B cell (primary cell): ENCODE measurements at regions not wholly inside any gene's neighbourhood (a gene's known extent, or its start where the extent isn't known, plus 50 kb on each side); places are given as distances from the start of the nearest gene placed in this dataset.

ENCODE experiments used
- ATAC-seq: fragments of 200-7000 bp; cut with Tn5 transposase; one replicate; pipeline ENCODE4 v1.10.0; 2021; ENCODE audit warnings: low read depth, mild to moderate bottlenecking, moderate number of reproducible peaks, moderate library complexity
- CTCF ChIA-PET: fragments of 350-600 bp; sonication (Branson Sonifier 250); formaldehyde crosslinking; loops from one replicate; lab custom pipeline; 2021; ENCODE audit warnings: antibody characterized with exemption, inconsistent platforms; lab: Charles Lee
- POLR2A ChIA-PET: fragments of 350-600 bp; sonication (Branson Sonifier 250); formaldehyde crosslinking; loops from one replicate; lab custom pipeline; 2021; ENCODE audit warnings: antibody characterized with exemption; lab: Charles Lee
- DNase-seq: peaks from one replicate; pipeline ENCODE4 v3.0.0; 2013
- H2AFZ ChIP-seq: 2 replicates; pipeline ENCODE4 v1.6.1; 2012; ENCODE audit warnings: mild to moderate bottlenecking, low read depth, low read length; ENCODE audit not compliant: insufficient read depth, poor library complexity, severe bottlenecking
- H3K27ac ChIP-seq, 2 donors: 1 replicate in 1 of 2; 2 replicates in 1 of 2; pipeline ENCODE4 v1.5.1; 2012 to 2013; ENCODE audit warnings: low read length in 2 of 2, mild to moderate bottlenecking in 2 of 2, moderate library complexity in 1 of 2
- H3K27me3 ChIP-seq, 4 experiments: fragments of 200-600 bp in 1 of 4; sonication (generic) in 1 of 4; replicated peaks in 1 of 4; 1 replicate in 2 of 4; 2 replicates in 2 of 4; pipeline versions ENCODE4 v1.6.1 to v1.7.0; 2013 to 2016; ENCODE audit warnings: low read length in 3 of 4, mild to moderate bottlenecking in 2 of 4, mixed read lengths in 1 of 4, moderate library complexity in 1 of 4; ENCODE audit not compliant: insufficient read depth in 4 of 4, control insufficient read depth in 3 of 4; ENCODE audit errors: control extremely low read depth in 1 of 4
- H3K36me3 ChIP-seq, 2 experiments: replicated peaks in 1 of 2; 1 replicate in 1 of 2; 2 replicates in 1 of 2; pipeline versions ENCODE4 v1.6.1 to v1.7.1; 2013; ENCODE audit warnings: low read length in 1 of 2; ENCODE audit not compliant: insufficient read depth in 2 of 2, control insufficient read depth in 1 of 2; ENCODE audit errors: control extremely low read depth in 1 of 2, extremely low read depth in 1 of 2
- H3K4me1 ChIP-seq, 2 donors: fragments of 200-600 bp in 1 of 2; sonication (generic) in 1 of 2; 1 replicate in 1 of 2; 2 replicates in 1 of 2; pipeline versions ENCODE4 v1.5.1 to v1.6.1; 2013 to 2017; ENCODE audit warnings: low read length in 2 of 2; ENCODE audit not compliant: control insufficient read depth in 2 of 2, insufficient read depth in 2 of 2
- H3K4me2 ChIP-seq: replicated peaks from 2 replicates; pipeline ENCODE3; 2012; ENCODE audit warnings: mild to moderate bottlenecking, low read depth, low read length; ENCODE audit not compliant: poor library complexity, severe bottlenecking
- H3K4me3 ChIP-seq, 5 experiments: fragments of 200-600 bp in 1 of 5; sonication (generic) in 1 of 5; 1 replicate in 3 of 5; 2 replicates in 2 of 5; pipeline versions ENCODE4 v1.5.1 to v1.7.0; 2011 to 2016; ENCODE audit warnings: low read length in 4 of 5, mild to moderate bottlenecking in 4 of 5, low read depth in 2 of 5, control low read depth in 1 of 5, moderate library complexity in 1 of 5; ENCODE audit not compliant: insufficient read depth in 1 of 5; ENCODE audit errors: control extremely low read depth in 1 of 5, extremely low read depth in 1 of 5
- H3K79me2 ChIP-seq: fragments of 200-600 bp; sonication (generic); one replicate; pipeline ENCODE4 v1.6.0; 2016; ENCODE audit warnings: low read length; ENCODE audit not compliant: control insufficient read depth, insufficient read depth
- H3K9ac ChIP-seq: fragments of 200-600 bp; sonication (generic); 2 replicates; pipeline ENCODE4 v1.6.1; 2017; ENCODE audit warnings: mild to moderate bottlenecking, low read length, moderate library complexity
- H3K9me3 ChIP-seq, 3 donors: one replicate each; pipeline versions ENCODE4 v1.6.1 to v1.7.1; 2013; ENCODE audit warnings: low read length in 2 of 3; ENCODE audit not compliant: control insufficient read depth in 2 of 3, insufficient read depth in 1 of 3; ENCODE audit errors: control extremely low read depth in 1 of 3
- H4K20me1 ChIP-seq: 2 replicates; pipeline ENCODE4 v1.6.0; 2012; ENCODE audit warnings: mild to moderate bottlenecking, low read length; ENCODE audit not compliant: insufficient read depth, control insufficient read depth, poor library complexity, severe bottlenecking
- H3K27ac Mint-ChIP-seq: one replicate; pipeline ENCODE4 v1.8.0; 2021; ENCODE audit warnings: mixed read lengths
- H3K27me3 Mint-ChIP-seq: one replicate; pipeline ENCODE4 v1.8.0; 2021; ENCODE audit warnings: mixed read lengths
- H3K4me1 Mint-ChIP-seq: one replicate; pipeline ENCODE4 v1.8.0; 2021; ENCODE audit warnings: mixed read lengths
- H3K4me3 Mint-ChIP-seq: one replicate; pipeline ENCODE4 v1.8.0; 2021; ENCODE audit warnings: mixed read lengths
- H3K9me3 Mint-ChIP-seq: one replicate; pipeline ENCODE4 v1.8.0; 2022; ENCODE audit warnings: mixed read lengths; ENCODE audit not compliant: insufficient read depth
- CTCF ChIP-seq: fragments of 200-600 bp; IDR thresholded peaks from one replicate; pipeline ENCODE4 v1.8.0; 2022; ENCODE audit warnings: antibody characterized with exemption, mild to moderate bottlenecking
- EZH2 ChIP-seq: IDR thresholded peaks from 2 replicates; pipeline ENCODE4 v1.6.1; 2012; ENCODE audit warnings: borderline replicate concordance, low read depth, mild to moderate bottlenecking, moderate library complexity, low read length; ENCODE audit not compliant: insufficient read depth, poor library complexity, severe bottlenecking
- WGBS: methylation state at CpG from one replicate; pipeline ENCODE4 v1.1.5; 2013; ENCODE audit warnings: missing lambda C conversion rate; ENCODE audit not compliant: insufficient coverage; 5-methylcytosine and 5-hydroxymethylcytosine counted together
- intact Hi-C: fragments of 100-400 bp; cut with micrococcal nuclease; formaldehyde crosslinking; loops from one replicate; pipeline ENCODE4 v1.10.0; 2022

GRCh38 chr4:188414441-188414840 is 275.2 kb downstream of the TRIML1 start:
- Histone ChIP-seq H3K9me3 (peaks cover 0 to 10% (median 0%) of the 10 kb centered on the region in 3 donors), H4K20me1 (no peaks in the 10 kb centered on the region), H3K4me3 (no peak overlapping the region), H3K27me3 (no peaks in the 10 kb centered on the region), H3K36me3 (no peaks in the 10 kb centered on the region), H3K9ac (no peak overlapping the region), H3K27ac (no peak overlapping the region), H2AFZ (no peak overlapping the region), H3K4me2 (no peak overlapping the region), H3K79me2 (no peaks in the 10 kb centered on the region), H3K4me1 (no peaks in the 10 kb centered on the region)
- WGBS = 97% methylated on average over 8 of the region's 10 CpGs
- TF ChIP-seq CTCF (no peak), EZH2 (no peak)
- ChIA-PET CTCF (no interaction called here), POLR2A (no interaction called here)
- no peak overlapping the region for H3K27ac Mint-ChIP-seq
- peaks cover 6% of the 10 kb centered on the region for H3K9me3 Mint-ChIP-seq
- H3K4me3 Mint-ChIP-seq = no peak overlapping the region
- ATAC-seq (no peak), DNase-seq (no peak)
- H3K27me3 Mint-ChIP-seq = no peaks in the 10 kb centered on the region
- intact Hi-C loops = no loop called here
- no peaks in the 10 kb centered on the region for H3K4me1 Mint-ChIP-seq

GRCh38 chr4:188417181-188417580 is 277.9 kb downstream of the TRIML1 start:
- no peak overlapping the region for H2AFZ ChIP-seq
- ChIA-PET POLR2A (no interaction called here), CTCF (no interaction called here)
- H3K79me2 ChIP-seq = no peaks in the 10 kb centered on the region
- no peaks in the 10 kb centered on the region for H3K27me3 ChIP-seq
- H3K9ac ChIP-seq = no peak overlapping the region
- H3K27me3 Mint-ChIP-seq = no peaks in the 10 kb centered on the region
- no peak overlapping the region for H3K4me2 ChIP-seq
- ATAC-seq (no peak), DNase-seq (no peak)
- peaks cover 6% of the 10 kb centered on the region for H3K9me3 Mint-ChIP-seq
- WGBS = 69% methylated on average over 3 of the region's 3 CpGs
- H3K4me3 ChIP-seq = no peak overlapping the region
- no peaks in the 10 kb centered on the region for H3K4me1 Mint-ChIP-seq
- no peaks in the 10 kb centered on the region for H4K20me1 ChIP-seq
- H3K4me3 Mint-ChIP-seq = no peak overlapping the region
- TF ChIP-seq EZH2 = no peak
- TF ChIP-seq CTCF = no peak
- H3K4me1 ChIP-seq = no peaks in the 10 kb centered on the region
- no peak overlapping the region for H3K27ac ChIP-seq
- H3K36me3 ChIP-seq = no peaks in the 10 kb centered on the region
- intact Hi-C loops = no loop called here
- no peak overlapping the region for H3K27ac Mint-ChIP-seq
- peaks cover 0 to 4% (median 0%) of the 10 kb centered on the region in 3 donors for H3K9me3 ChIP-seq
